ENCODE measurements at regions not wholly inside any gene's neighbourhood (a gene's known extent, or its start where the extent isn't known, plus 50 kb on each side); places are given as distances from the start of the nearest gene placed in this dataset.

- DNase-seq (ENCODE audit: low read depth): no peak
- Histone ChIP-seq H3K4me3 (ENCODE audit: low read depth, low read length) (no peak overlapping the region), H3K27me3 (ENCODE audit: control insufficient read depth, insufficient read depth, low read length) (no peaks in the 10 kb centered on the region), H3K36me3 (ENCODE audit: control insufficient read depth, insufficient read depth, low read length) (no peaks in the 10 kb centered on the region)
- TF ChIP-seq CTCF (IDR thresholded peaks at IDR 0.05; ENCODE audit: insufficient read depth, low read length, poor library complexity, severe bottlenecking): no peak
Measured at GRCh38 chr3:115475178-115476041, 147.9 kb upstream of the GAP43 start.

GRCh38 chr3:115476472-115476871 lies 146.8 kb upstream of the GAP43 start:
- DNase-seq (ENCODE audit: low read depth): no peak
- TF ChIP-seq CTCF (IDR thresholded peaks at IDR 0.05; ENCODE audit: insufficient read depth, low read length, poor library complexity, severe bottlenecking): no peak
- no peak overlapping the region for H3K4me3 ChIP-seq (ENCODE audit: low read depth, low read length)
- no peaks in the 10 kb centered on the region for H3K27me3 ChIP-seq (ENCODE audit: control insufficient read depth, insufficient read depth, low read length)
- H3K36me3 ChIP-seq (ENCODE audit: control insufficient read depth, insufficient read depth, low read length): no peaks in the 10 kb centered on the region

GRCh38 chr3:115478359-115478758 lies 145.0 kb upstream of the GAP43 start:
- no peaks in the 10 kb centered on the region for H3K27me3 ChIP-seq (ENCODE audit: control insufficient read depth, insufficient read depth, low read length)
- no peak for TF ChIP-seq CTCF (IDR thresholded peaks at IDR 0.05; ENCODE audit: insufficient read depth, low read length, poor library complexity, severe bottlenecking)
- DNase-seq (ENCODE audit: low read depth): no peak
- no peak overlapping the region for H3K4me3 ChIP-seq (ENCODE audit: low read depth, low read length)
- H3K36me3 ChIP-seq (ENCODE audit: control insufficient read depth, insufficient read depth, low read length): no peaks in the 10 kb centered on the region

- Histone ChIP-seq H3K27me3 (ENCODE audit: control insufficient read depth, insufficient read depth, low read length) (no peaks in the 10 kb centered on the region), H3K36me3 (ENCODE audit: control insufficient read depth, insufficient read depth, low read length) (no peaks in the 10 kb centered on the region), H3K4me3 (ENCODE audit: low read depth, low read length) (no peak overlapping the region)
- TF ChIP-seq CTCF (IDR thresholded peaks at IDR 0.05; ENCODE audit: insufficient read depth, low read length, poor library complexity, severe bottlenecking): no peak
- no peak for DNase-seq (ENCODE audit: low read depth)
Measured at GRCh38 chr3:115486880-115487279, 136.4 kb upstream of the GAP43 start.

- no peak for DNase-seq (ENCODE audit: low read depth)
- TF ChIP-seq CTCF (IDR thresholded peaks at IDR 0.05; ENCODE audit: insufficient read depth, low read length, poor library complexity, severe bottlenecking): no peak
Measured at GRCh38 chr3:115487968-115488367, 135.3 kb upstream of the GAP43 start.

GRCh38 chr3:115488409-115488808 lies 134.9 kb upstream of the GAP43 start:
- DNase-seq (ENCODE audit: low read depth): no peak
- H3K4me3 ChIP-seq (ENCODE audit: low read depth, low read length): no peak overlapping the region
- H3K27me3 ChIP-seq (ENCODE audit: control insufficient read depth, insufficient read depth, low read length): no peaks in the 10 kb centered on the region
- no peak for TF ChIP-seq CTCF (IDR thresholded peaks at IDR 0.05; ENCODE audit: insufficient read depth, low read length, poor library complexity, severe bottlenecking)
- no peaks in the 10 kb centered on the region for H3K36me3 ChIP-seq (ENCODE audit: control insufficient read depth, insufficient read depth, low read length)

More at GRCh38 chr3:115487968-115488367, 135.3 kb upstream of the GAP43 start:
- Histone ChIP-seq H3K36me3 (ENCODE audit: control insufficient read depth, insufficient read depth, low read length) (no peaks in the 10 kb centered on the region), H3K4me3 (ENCODE audit: low read depth, low read length) (no peak overlapping the region), H3K27me3 (ENCODE audit: control insufficient read depth, insufficient read depth, low read length) (no peaks in the 10 kb centered on the region)
